Caki2 (cell line): ENCODE measurements at regions not wholly inside any gene's neighbourhood (a gene's known extent, or its start where the extent isn't known, plus 50 kb on each side); places are given as distances from the start of the nearest gene placed in this dataset.
"Not testable (repeated sequence)": the region's sequence is repeated elsewhere in the genome, so short reads cannot be mapped to it uniquely, and the experiment has no call there.

Experiments used
- DNase-seq: peaks from one replicate; pipeline ENCODE4 v3.0.0-alpha.2; 2015; ENCODE audit warnings: low read depth
- in situ Hi-C: cut with HindIII; loops from 2 replicates; pipeline ENCODE4 v1.10.0; 2016; ENCODE audit warnings: low sequenced_read_pairs, low pct_unique_long_range_greater_than_20kb, mixed read lengths

DNA sequence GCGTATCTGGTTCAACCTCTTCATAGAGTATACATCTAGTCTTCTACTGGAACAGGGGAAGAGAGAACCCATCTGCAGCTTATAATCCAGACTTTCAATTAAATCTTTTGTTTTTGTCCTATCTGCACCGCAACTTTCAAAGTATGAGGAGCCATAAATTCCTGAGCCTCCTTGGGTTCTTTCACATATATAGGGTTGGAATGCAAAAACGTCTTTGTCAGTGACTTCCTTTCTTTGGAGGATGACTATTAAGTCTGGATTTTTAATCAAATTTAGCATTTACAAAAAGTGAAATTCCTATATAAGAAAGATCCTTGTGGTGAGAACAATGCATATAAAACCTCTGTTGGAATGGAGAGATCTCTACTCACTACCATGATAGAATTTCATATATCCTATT is 370.8 kb downstream of the TMEM38B start:
- DNase-seq: no peak
- in situ Hi-C loops: no loop called here

- DNase-seq: no peak
- in situ Hi-C loops: no loop called here
Measured at GRCh38 chr9:106065579-106066214, 371.4 kb downstream of the TMEM38B start.

- in situ Hi-C loops: no loop called here
- DNase-seq: no peak
Measured at GRCh38 chr9:106066940-106067524, 372.7 kb downstream of the TMEM38B start.

DNA sequence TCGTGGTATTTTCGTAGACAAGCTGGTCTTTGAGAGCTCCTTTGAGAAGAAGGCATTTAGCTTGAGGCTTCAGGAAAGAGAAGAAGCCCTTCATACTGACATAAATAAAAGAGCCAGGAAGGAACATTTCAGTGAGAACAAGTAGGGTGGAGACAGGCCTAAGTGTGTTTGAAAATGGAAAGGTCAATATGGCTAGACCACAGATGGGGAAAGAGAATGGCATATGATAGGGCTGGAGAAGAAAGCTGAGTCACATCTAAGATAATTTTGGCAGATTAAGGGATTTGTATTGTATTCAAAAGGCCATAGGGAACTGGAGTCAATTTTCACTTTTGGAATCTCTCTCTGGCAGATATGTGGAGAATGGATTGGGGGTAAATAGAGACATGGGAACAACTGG is 374.9 kb downstream of the TMEM38B start:
- in situ Hi-C loops: no loop called here
- no peak for DNase-seq

- in situ Hi-C loops: no loop called here
- no peak for DNase-seq
Measured at GRCh38 chr9:106072421-106072820, 378.1 kb downstream of the TMEM38B start.

- in situ Hi-C loops: no loop called here
- no peak for DNase-seq
Measured at GRCh38 chr9:106074006-106074405, 379.7 kb downstream of the TMEM38B start.

- in situ Hi-C loops: no loop called here
- no peak for DNase-seq
Measured at GRCh38 chr9:106075236-106075959, 381.1 kb downstream of the TMEM38B start.

- in situ Hi-C loops: no loop called here
- no peak for DNase-seq
Measured at GRCh38 chr9:106075960-106076327, 381.6 kb downstream of the TMEM38B start.

- in situ Hi-C loops: no loop called here
- no peak for DNase-seq
Measured at GRCh38 chr9:106076711-106077110, 382.4 kb downstream of the TMEM38B start.

- in situ Hi-C loops: no loop called here
- DNase-seq: no peak
Measured at GRCh38 chr9:106077731-106078130, 383.4 kb downstream of the TMEM38B start.

- DNase-seq: no peak
- in situ Hi-C loops: no loop called here
Measured at GRCh38 chr9:106082621-106083020, 388.3 kb downstream of the TMEM38B start.

GRCh38 chr9:106084702-106085101 is 390.4 kb downstream of the TMEM38B start:
- no peak for DNase-seq
- in situ Hi-C loops: no loop called here

GRCh38 chr9:106085479-106085878 is 391.1 kb downstream of the TMEM38B start:
- in situ Hi-C loops: no loop called here

DNA sequence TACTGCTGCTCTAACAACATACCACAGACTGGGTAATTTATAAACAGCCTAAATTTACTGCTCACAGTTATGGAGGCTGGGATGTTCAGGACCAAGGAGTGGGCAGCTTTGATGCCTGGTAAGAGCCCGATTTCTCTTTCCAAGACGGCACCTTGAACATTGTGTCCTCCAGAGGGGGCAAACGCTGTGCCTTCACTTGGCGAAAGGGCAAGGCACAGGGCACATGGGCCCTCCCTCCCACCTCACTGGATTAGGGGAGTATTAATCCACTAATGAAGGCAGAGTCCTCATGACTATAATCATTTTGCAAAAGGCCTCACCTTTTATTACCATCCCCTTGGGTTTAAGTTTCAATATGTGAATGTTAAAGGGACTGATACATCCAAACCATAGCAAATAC is 397.7 kb downstream of the TMEM38B start:
- DNase-seq: no peak
- in situ Hi-C loops: no loop called here

More at GRCh38 chr9:106085479-106085878, 391.1 kb downstream of the TMEM38B start:
- DNase-seq: no peak

GRCh38 chr9:106102821-106103220 is 408.5 kb downstream of the TMEM38B start:
- DNase-seq: no peak
- in situ Hi-C loops: no loop called here

DNA sequence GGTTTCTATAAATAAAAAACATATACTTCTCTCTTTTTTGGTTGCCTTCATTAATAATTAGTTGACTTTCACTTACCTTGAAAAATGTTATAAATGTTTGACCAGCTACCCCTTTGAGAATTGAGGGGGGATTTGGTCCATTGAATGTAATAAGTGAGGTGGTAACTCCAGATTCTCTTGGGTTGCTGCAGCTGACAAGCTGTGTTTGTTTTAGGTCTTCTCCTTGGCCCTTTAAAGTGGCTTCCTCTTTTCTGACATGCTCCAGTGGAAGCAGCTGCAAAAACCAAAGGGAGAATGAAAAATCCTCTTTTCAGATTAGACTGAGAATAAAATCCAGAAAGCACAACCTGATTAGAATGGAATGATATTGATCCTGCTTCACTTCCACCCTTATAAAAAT is 410.5 kb downstream of the TMEM38B start:
- in situ Hi-C loops: no loop called here
- no peak for DNase-seq

DNA sequence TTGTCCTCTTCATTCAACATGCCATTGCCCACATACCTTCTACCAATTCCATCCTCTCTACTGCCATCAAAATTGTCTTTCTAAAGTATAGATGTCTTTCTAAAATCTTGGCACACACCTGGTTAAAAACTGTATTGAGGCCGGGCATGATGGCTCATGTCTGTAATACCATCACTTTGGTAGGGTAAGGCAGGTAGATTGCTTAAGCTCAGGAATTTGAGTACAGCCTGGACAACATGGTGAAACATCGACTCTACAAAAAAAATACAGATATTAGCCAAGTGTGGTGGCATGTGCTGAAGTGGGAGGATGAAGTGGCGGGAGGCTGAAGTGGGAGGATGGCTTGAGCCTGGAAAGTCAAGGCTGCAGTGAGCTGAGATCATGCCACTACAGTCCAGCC is 412.1 kb downstream of the TMEM38B start:
- in situ Hi-C loops: no loop called here
- no peak for DNase-seq

GRCh38 chr9:106107716-106108115 is 413.4 kb downstream of the TMEM38B start:
- in situ Hi-C loops: no loop called here
- DNase-seq: no peak

- DNase-seq, in situ Hi-C loops: not testable (repeated sequence)
Measured at GRCh38 chr9:106109706-106110105, 415.4 kb downstream of the TMEM38B start.

GRCh38 chr9:106110483-106110882 is 416.1 kb downstream of the TMEM38B start:
- DNase-seq: no peak
- in situ Hi-C loops: no loop called here
